ENCODE measurements at regions not wholly inside any gene's neighbourhood (a gene's known extent, or its start where the extent isn't known, plus 50 kb on each side); places are given as distances from the start of the nearest gene placed in this dataset.

GRCh38 chr5:144788556-144788955, 617.9 kb downstream of the KCTD16 start:
- ATAC-seq (no peak), DNase-seq (ENCODE audit: low read depth, low spot score) (no peak)
- no TSS peak for BruUV-seq (replicated peaks)
- no peaks in the 10 kb centered on the region for H3K9me3 ChIP-seq (ENCODE audit: control insufficient read depth, insufficient read depth, low read depth, low read length)
- POLR2A ChIA-PET, result no interaction called here
- no peak overlapping the region for H3K27ac ChIP-seq (ENCODE audit: low read length)
- no peaks in the 10 kb centered on the region for H3K27me3 ChIP-seq (ENCODE audit: control insufficient read depth, insufficient read depth, low read length)
- no peak for TF ChIP-seq CTCF (IDR thresholded peaks at IDR 0.05)
- no peak for TF ChIP-seq POLR2AphosphoS5 (IDR thresholded peaks at IDR 0.05; ENCODE audit: low read depth, low read length)
- no peak for TF ChIP-seq REST (IDR thresholded peaks at IDR 0.05; ENCODE audit: insufficient read depth in 1 of 2, low read depth in 2 of 2, low read length in 1 of 2)
- TF ChIP-seq SIN3A (IDR thresholded peaks at IDR 0.05; ENCODE audit: borderline replicate concordance, insufficient read depth, low read depth, low read length), result no peak
- no peak for TF ChIP-seq TCF7L2 (IDR thresholded peaks at IDR 0.05; ENCODE audit: low read depth, low read length)
- in situ Hi-C loops (cut with HindIII; ENCODE audit: low pct_unique_long_range_greater_than_20kb, low sequenced_read_pairs), result no loop called here
- no peaks in the 10 kb centered on the region for H3K36me3 ChIP-seq (ENCODE audit: control insufficient read depth, insufficient read depth, low read length)
- intact Hi-C loops (cut with micrococcal nuclease; ENCODE audit: unreplicated experiment), result no loop called here
- no peak overlapping the region for H3K4me3 ChIP-seq (ENCODE audit: low read depth in 2 of 2, low read length in 2 of 2)
- H3K4me1 ChIP-seq (ENCODE audit: control insufficient read depth, insufficient read depth, low read length), result no peaks in the 10 kb centered on the region
- CTCF ChIA-PET, result no interaction called here

DNA sequence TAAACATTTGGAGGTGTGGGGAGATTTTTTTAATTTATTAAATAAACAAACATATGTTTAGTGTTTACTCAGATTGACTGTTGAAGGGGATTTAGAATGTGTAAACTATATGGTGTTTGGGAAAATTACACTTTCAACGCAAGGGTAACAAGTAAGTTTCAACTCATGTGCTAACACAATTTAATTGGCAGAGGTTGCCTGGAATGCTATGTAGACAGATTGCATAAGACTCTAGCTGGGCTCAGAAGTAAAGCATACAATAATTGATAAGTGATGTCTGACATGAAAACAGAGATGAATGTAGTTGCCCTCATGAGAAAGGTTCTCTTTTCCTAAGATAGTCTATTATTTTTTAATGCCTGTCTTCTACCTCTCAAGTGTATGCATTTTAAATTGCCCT, 617.4 kb downstream of the KCTD16 start:
- H3K27ac ChIP-seq (ENCODE audit: low read length), result no peak overlapping the region

More for the DNA sequence above, 617.4 kb downstream of the KCTD16 start:
- no peak for ATAC-seq
- H3K36me3 ChIP-seq (ENCODE audit: control insufficient read depth, insufficient read depth, low read length), result no peaks in the 10 kb centered on the region
- H3K4me1 ChIP-seq (ENCODE audit: control insufficient read depth, insufficient read depth, low read length), result no peaks in the 10 kb centered on the region
- H3K9me3 ChIP-seq (ENCODE audit: control insufficient read depth, insufficient read depth, low read depth, low read length), result no peaks in the 10 kb centered on the region
- TF ChIP-seq SIN3A (IDR thresholded peaks at IDR 0.05; ENCODE audit: borderline replicate concordance, insufficient read depth, low read depth, low read length) (no peak), CTCF (IDR thresholded peaks at IDR 0.05) (no peak), POLR2AphosphoS5 (IDR thresholded peaks at IDR 0.05; ENCODE audit: low read depth, low read length) (no peak), TCF7L2 (IDR thresholded peaks at IDR 0.05; ENCODE audit: low read depth, low read length) (no peak), REST (IDR thresholded peaks at IDR 0.05; ENCODE audit: insufficient read depth in 1 of 2, low read depth in 2 of 2, low read length in 1 of 2) (no peak)
- H3K4me3 ChIP-seq (ENCODE audit: low read depth in 2 of 2, low read length in 2 of 2), result no peak overlapping the region
- intact Hi-C loops (cut with micrococcal nuclease; ENCODE audit: unreplicated experiment) (no loop called here), in situ Hi-C loops (cut with HindIII; ENCODE audit: low pct_unique_long_range_greater_than_20kb, low sequenced_read_pairs) (no loop called here)
- no peaks in the 10 kb centered on the region for H3K27me3 ChIP-seq (ENCODE audit: control insufficient read depth, insufficient read depth, low read length)
- CTCF ChIA-PET, result no interaction called here
- no TSS peak for BruUV-seq (replicated peaks)
- POLR2A ChIA-PET, result no interaction called here
- DNase-seq (ENCODE audit: low read depth, low spot score), result no peak
